ENCODE measurements at regions not wholly inside any gene's neighbourhood (a gene's known extent, or its start where the extent isn't known, plus 50 kb on each side); places are given as distances from the start of the nearest gene placed in this dataset.

DNA sequence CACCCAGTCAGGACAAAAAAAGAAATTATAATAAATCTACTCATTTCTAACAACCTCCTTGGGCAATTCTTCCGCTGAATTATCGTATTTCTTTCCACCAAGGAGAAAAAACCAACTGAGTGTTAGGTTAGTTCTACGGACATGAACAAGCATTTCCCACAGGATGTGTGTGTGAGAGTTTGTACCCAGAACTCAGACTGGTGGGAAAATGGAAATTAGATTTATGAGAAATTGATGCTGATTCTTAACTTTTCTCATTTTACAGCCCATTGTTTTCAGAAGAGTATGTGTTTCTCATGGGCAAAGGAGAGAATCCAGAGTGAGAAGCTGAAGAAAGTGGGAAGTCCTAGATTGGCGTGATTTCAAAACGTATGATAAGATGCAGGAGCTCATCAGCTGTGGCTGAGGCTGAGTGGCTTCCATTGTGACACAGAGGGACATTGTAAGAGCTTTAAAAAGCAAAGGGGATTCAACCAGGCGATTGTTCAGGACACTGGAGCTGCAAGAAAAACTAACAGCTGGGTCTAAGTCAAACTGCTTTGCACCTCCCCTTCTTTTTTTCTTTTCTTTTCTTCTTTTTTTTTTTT lies 184.7 kb upstream of the ARGLU1 start:
- no peak for FAIRE-seq
- POLR2A ChIA-PET, result no interaction called here
- Histone ChIP-seq H3K9me1 (ENCODE audit: control insufficient read depth, insufficient read depth, low read length) (no peaks in the 10 kb centered on the region), H3K4me2 (ENCODE audit: insufficient read depth, low read length) (no peak overlapping the region), H3K9ac (ENCODE audit: insufficient read depth in 1 of 2, low read depth in 2 of 2, low read length in 2 of 2) (no peak overlapping the region), H3K79me2 (ENCODE audit: control insufficient read depth, insufficient read depth, low read length) (no peaks in the 10 kb centered on the region), H3K4me3 (no peak overlapping the region), H4K20me1 (replicated peaks; ENCODE audit: control insufficient read depth, insufficient read depth, low read length) (no peaks in the 10 kb centered on the region), H3K9me3 (replicated peaks; ENCODE audit: control insufficient read depth, insufficient read depth, low read depth, low read length) (no peaks in the 10 kb centered on the region), H3K27ac (ENCODE audit: extremely low read depth, low read depth, low read length) (no peak overlapping the region), H3K4me1 (replicated peaks in 1 of 2; ENCODE audit: control insufficient read depth in 2 of 2, insufficient read depth in 2 of 2, low read length in 2 of 2) (no peaks in the 10 kb centered on the region), H3K27me3 (ENCODE audit: control insufficient read depth in 2 of 2, insufficient read depth in 2 of 2, low read length in 2 of 2) (no peaks in the 10 kb centered on the region), H2AFZ (ENCODE audit: low read depth, low read length) (no peak overlapping the region), H3K36me3 (ENCODE audit: control insufficient read depth, insufficient read depth, low read length) (no peaks in the 10 kb centered on the region)
- in situ Hi-C loops (cut with MboI), result no loop called here
- CTCF ChIA-PET (ENCODE audit: low intra/inter-chr PET ratio), result no interaction called here
- ATAC-seq, result no peak
- 0% methylated on average over 5 of the region's 6 CpGs for WGBS (ENCODE audit: insufficient coverage, low coverage, missing lambda C conversion rate)
- no peak for TF ChIP-seq ZNF324 (CRISPR knock-in tag; IDR thresholded peaks at IDR 0.05)
- intact Hi-C loops (cut with micrococcal nuclease), result no loop called here
- no peak for DNase-seq (ENCODE audit: extremely low read depth in 1 of 4, low spot score in 3 of 4)
- no TSS peak for BruUV-seq (replicated peaks)

DNA sequence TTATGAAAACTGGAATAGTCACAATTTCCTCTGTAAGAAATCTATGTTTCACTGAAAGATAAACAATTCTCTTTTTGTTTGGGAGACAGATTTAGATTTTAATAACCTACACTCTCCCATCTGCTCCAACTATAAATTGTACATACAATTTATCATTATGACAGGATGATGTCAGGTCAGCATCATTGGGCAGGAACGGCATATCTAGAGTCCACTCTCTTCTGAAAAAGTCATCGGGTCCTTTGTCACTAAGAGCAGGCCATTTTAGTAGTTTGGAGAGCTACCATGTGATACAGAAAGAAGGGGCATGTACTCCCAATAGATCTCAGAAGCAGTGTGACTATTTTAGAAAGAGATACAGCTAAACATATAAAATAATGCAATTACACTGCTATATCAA lies 180.8 kb upstream of the ARGLU1 start:
- ChIA-PET CTCF (ENCODE audit: low intra/inter-chr PET ratio) (no interaction called here), POLR2A (no interaction called here)
- WGBS (ENCODE audit: insufficient coverage, low coverage, missing lambda C conversion rate), result 0% methylated on average over 2 of the region's 2 CpGs
- Histone ChIP-seq H3K9me3 (replicated peaks; ENCODE audit: control insufficient read depth, insufficient read depth, low read depth, low read length) (no peaks in the 10 kb centered on the region), H3K4me1 (replicated peaks in 1 of 2; ENCODE audit: control insufficient read depth in 2 of 2, insufficient read depth in 2 of 2, low read length in 2 of 2) (no peaks in the 10 kb centered on the region), H3K9me1 (ENCODE audit: control insufficient read depth, insufficient read depth, low read length) (no peaks in the 10 kb centered on the region), H3K4me2 (ENCODE audit: insufficient read depth, low read length) (no peak overlapping the region), H4K20me1 (replicated peaks; ENCODE audit: control insufficient read depth, insufficient read depth, low read length) (no peaks in the 10 kb centered on the region), H2AFZ (ENCODE audit: low read depth, low read length) (no peak overlapping the region), H3K79me2 (ENCODE audit: control insufficient read depth, insufficient read depth, low read length) (no peaks in the 10 kb centered on the region), H3K27ac (ENCODE audit: extremely low read depth, low read depth, low read length) (no peak overlapping the region), H3K4me3 (no peak overlapping the region), H3K36me3 (ENCODE audit: control insufficient read depth, insufficient read depth, low read length) (no peaks in the 10 kb centered on the region), H3K9ac (ENCODE audit: insufficient read depth in 1 of 2, low read depth in 2 of 2, low read length in 2 of 2) (no peak overlapping the region), H3K27me3 (ENCODE audit: control insufficient read depth in 2 of 2, insufficient read depth in 2 of 2, low read length in 2 of 2) (no peaks in the 10 kb centered on the region)
- DNase-seq (ENCODE audit: extremely low read depth in 1 of 4, low spot score in 3 of 4) (no peak), FAIRE-seq (no peak), ATAC-seq (no peak)
- BruUV-seq (replicated peaks), result no TSS peak
- in situ Hi-C loops (cut with MboI), result no loop called here
- intact Hi-C loops (cut with micrococcal nuclease), result no loop called here
- no peak for TF ChIP-seq NFE2 (IDR thresholded peaks at IDR 0.05; ENCODE audit: low read depth)
- TF ChIP-seq TCF3 (CRISPR knock-in tag; IDR thresholded peaks at IDR 0.05), result no peak
- no peak for TF ChIP-seq PTTG1 (tag; IDR thresholded peaks at IDR 0.05; ENCODE audit: low read depth)
- no peak for TF ChIP-seq SMARCB1 (IDR thresholded peaks at IDR 0.05; ENCODE audit: insufficient read length, low read depth)
- TF ChIP-seq SIX5 (IDR thresholded peaks at IDR 0.05; ENCODE audit: borderline replicate concordance in 1 of 2, insufficient read depth in 1 of 2, low read depth in 1 of 2, low read length in 2 of 2), result no peak
- TF ChIP-seq SMAD2 (IDR thresholded peaks at IDR 0.05; ENCODE audit: low read depth, low read length), result no peak
- TF ChIP-seq ZNF766 (CRISPR knock-in tag; conservative IDR thresholded peaks at IDR 0.05), result no peak
- no peak for TF ChIP-seq FOXJ3 (CRISPR knock-in tag; IDR thresholded peaks at IDR 0.05)
- TF ChIP-seq NBN (IDR thresholded peaks at IDR 0.05; ENCODE audit: low read depth), result no peak
- TF ChIP-seq, protein P1, sequence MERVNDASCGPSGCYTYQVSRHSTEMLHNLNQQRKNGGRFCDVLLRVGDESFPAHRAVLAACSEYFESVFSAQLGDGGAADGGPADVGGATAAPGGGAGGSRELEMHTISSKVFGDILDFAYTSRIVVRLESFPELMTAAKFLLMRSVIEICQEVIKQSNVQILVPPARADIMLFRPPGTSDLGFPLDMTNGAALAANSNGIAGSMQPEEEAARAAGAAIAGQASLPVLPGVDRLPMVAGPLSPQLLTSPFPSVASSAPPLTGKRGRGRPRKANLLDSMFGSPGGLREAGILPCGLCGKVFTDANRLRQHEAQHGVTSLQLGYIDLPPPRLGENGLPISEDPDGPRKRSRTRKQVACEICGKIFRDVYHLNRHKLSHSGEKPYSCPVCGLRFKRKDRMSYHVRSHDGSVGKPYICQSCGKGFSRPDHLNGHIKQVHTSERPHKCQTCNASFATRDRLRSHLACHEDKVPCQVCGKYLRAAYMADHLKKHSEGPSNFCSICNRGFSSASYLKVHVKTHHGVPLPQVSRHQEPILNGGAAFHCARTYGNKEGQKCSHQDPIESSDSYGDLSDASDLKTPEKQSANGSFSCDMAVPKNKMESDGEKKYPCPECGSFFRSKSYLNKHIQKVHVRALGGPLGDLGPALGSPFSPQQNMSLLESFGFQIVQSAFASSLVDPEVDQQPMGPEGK (CRISPR knock-in tag; IDR thresholded peaks at IDR 0.05; ENCODE audit: borderline replicate concordance), result no peak
- TF ChIP-seq MAFG (tag; conservative IDR thresholded peaks at IDR 0.05), result no peak
- TF ChIP-seq HDAC8 (tag; IDR thresholded peaks at IDR 0.05), result no peak
- no peak for TF ChIP-seq MYNN (IDR thresholded peaks at IDR 0.05)
- TF ChIP-seq MYNN (CRISPR knock-in tag; IDR thresholded peaks at IDR 0.05), result no peak

Data from K562 (cell line).